Liver (tissue), 8 donors: ENCODE measurements at regions not wholly inside any gene's neighbourhood (a gene's known extent, or its start where the extent isn't known, plus 50 kb on each side); places are given as distances from the start of the nearest gene placed in this dataset.

Experiments used
- DNase-seq: peaks from one replicate; pipeline ENCODE4 v3.0.0-alpha.2; 2017; ENCODE audit warnings: low spot score
- H3K27ac ChIP-seq, 2 donors: one replicate each; pipeline ENCODE4 v1.7.0; 2013; ENCODE audit warnings: inconsistent platforms in 2 of 2, low read length in 2 of 2, control low read depth in 1 of 2, low read depth in 1 of 2, mild to moderate bottlenecking in 1 of 2
- H3K27me3 ChIP-seq, 4 donors: one replicate each; pipeline versions ENCODE4 v1.6.1 to v1.7.0; 2013; ENCODE audit warnings: low read length in 3 of 4, inconsistent platforms in 1 of 4, mild to moderate bottlenecking in 1 of 4, moderate library complexity in 1 of 4; ENCODE audit not compliant: control insufficient read depth in 4 of 4, insufficient read depth in 4 of 4
- H3K36me3 ChIP-seq, 4 donors: one replicate each; pipeline versions ENCODE4 v1.6.1 to v1.7.0; 2013; ENCODE audit warnings: low read length in 3 of 4, mild to moderate bottlenecking in 3 of 4, low read depth in 1 of 4, moderate library complexity in 1 of 4; ENCODE audit not compliant: control insufficient read depth in 4 of 4, insufficient read depth in 3 of 4
- H3K4me1 ChIP-seq, 4 donors: one replicate each; pipeline versions ENCODE4 v1.6.1 to v1.7.0; 2013; ENCODE audit warnings: low read length in 3 of 4, mild to moderate bottlenecking in 3 of 4, moderate library complexity in 1 of 4; ENCODE audit not compliant: control insufficient read depth in 4 of 4, insufficient read depth in 4 of 4
- H3K4me3 ChIP-seq, 3 donors: one replicate each; pipeline versions ENCODE4 v1.6.1 to v1.7.0; 2013; ENCODE audit warnings: low read length in 3 of 3, control low read depth in 1 of 3, low read depth in 1 of 3, mild to moderate bottlenecking in 1 of 3
- H3K9ac ChIP-seq, 2 donors: one replicate each; pipeline ENCODE4 v1.7.0; 2013; ENCODE audit warnings: low read length in 2 of 2, mild to moderate bottlenecking in 2 of 2, moderate library complexity in 2 of 2, control low read depth in 1 of 2, low read depth in 1 of 2
- H3K9me3 ChIP-seq, 4 donors: one replicate each; pipeline versions ENCODE4 v1.6.1 to v1.7.0; 2013; ENCODE audit warnings: low read length in 3 of 4; ENCODE audit not compliant: control insufficient read depth in 4 of 4
- EGR1 ChIP-seq, 2 donors: IDR thresholded peaks; 2 replicates each; pipeline ENCODE4 v1.6.1; 2016 to 2018; ENCODE audit warnings: antibody characterized with exemption in 2 of 2, low read depth in 2 of 2
- FOXA1 ChIP-seq: IDR thresholded peaks from 2 replicates; pipeline ENCODE4 v1.6.1; 2016; ENCODE audit warnings: antibody characterized with exemption
- FOXA2 ChIP-seq: IDR thresholded peaks from 2 replicates; pipeline ENCODE4 v1.6.1; 2016; ENCODE audit warnings: antibody characterized with exemption
- GABPA ChIP-seq, 2 donors: IDR thresholded peaks in 1 of 2; conservative IDR thresholded peaks in 1 of 2; 2 replicates each; pipeline ENCODE4 v1.6.1; 2016; ENCODE audit warnings: antibody characterized with exemption in 2 of 2, mild to moderate bottlenecking in 1 of 2, moderate library complexity in 1 of 2
- HNF4A ChIP-seq, 2 donors: conservative IDR thresholded peaks; 2 replicates each; pipeline ENCODE4 v1.6.1; 2016; ENCODE audit warnings: antibody characterized with exemption in 2 of 2, mild to moderate bottlenecking in 2 of 2
- HNF4G ChIP-seq: IDR thresholded peaks from 2 replicates; pipeline ENCODE4 v1.6.1; 2016; ENCODE audit warnings: antibody characterized with exemption
- JUND ChIP-seq, 2 donors: IDR thresholded peaks; 2 replicates each; pipeline ENCODE4 v1.6.1; 2016; ENCODE audit warnings: antibody characterized with exemption in 2 of 2
- NR2F2 ChIP-seq: IDR thresholded peaks from 2 replicates; pipeline ENCODE4 v1.6.1; 2016; ENCODE audit warnings: antibody characterized with exemption
- RAD21 ChIP-seq, 2 donors: IDR thresholded peaks; 2 replicates each; pipeline ENCODE4 v1.6.1; 2016; ENCODE audit warnings: antibody characterized with exemption in 2 of 2, mild to moderate bottlenecking in 2 of 2
- RXRA ChIP-seq, 2 donors: IDR thresholded peaks; 2 replicates each; pipeline ENCODE4 v1.6.1; 2017 to 2018; ENCODE audit warnings: antibody characterized with exemption in 2 of 2, mild to moderate bottlenecking in 1 of 2
- SP1 ChIP-seq: IDR thresholded peaks from 2 replicates; pipeline ENCODE4 v1.6.1; 2018; ENCODE audit warnings: antibody characterized with exemption, mild to moderate bottlenecking
- TAF1 ChIP-seq: conservative IDR thresholded peaks from 2 replicates; pipeline ENCODE4 v1.6.1; 2016; ENCODE audit warnings: antibody characterized with exemption, mild to moderate bottlenecking
- YY1 ChIP-seq: IDR thresholded peaks from 2 replicates; pipeline ENCODE4 v1.6.1; 2016; ENCODE audit warnings: antibody characterized with exemption, mild to moderate bottlenecking
- WGBS: extraction: QIAGEN DNeasy Blood & Tissue Kit; methylation state at CpG from one replicate; pipeline ENCODE4 v1.1.7; 2013; 5-methylcytosine and 5-hydroxymethylcytosine counted together
- TF ChIP-seq, protein P1 (sequence below): IDR thresholded peaks from 2 replicates; pipeline ENCODE4 v1.6.1; 2016; ENCODE audit warnings: antibody characterized with exemption
- TF ChIP-seq, protein P2 (sequence below): IDR thresholded peaks from 2 replicates; pipeline ENCODE4 v1.6.1; 2016; ENCODE audit warnings: antibody characterized with exemption
- TF ChIP-seq, protein P3 (sequence below): IDR thresholded peaks from 2 replicates; pipeline ENCODE4 v1.6.1; 2016; ENCODE audit warnings: antibody characterized with exemption, mild to moderate bottlenecking
- TF ChIP-seq, protein P4 (sequence below): IDR thresholded peaks from 2 replicates; pipeline ENCODE4 v1.6.1; 2016; ENCODE audit warnings: antibody characterized with exemption
- TF ChIP-seq, protein P5 (sequence below): fragments of 150-350 bp; IDR thresholded peaks from 2 replicates; pipeline ENCODE4 v1.5.1; 2017; ENCODE audit warnings: improper control_type of control experiment, low read depth, low read length; ENCODE audit not compliant: missing input control
- donor health status: healthy.
- donor health status: healthy.
- donor health status: healthy.
- donor health status: healthy.
- donor health status: healthy.

DNA sequence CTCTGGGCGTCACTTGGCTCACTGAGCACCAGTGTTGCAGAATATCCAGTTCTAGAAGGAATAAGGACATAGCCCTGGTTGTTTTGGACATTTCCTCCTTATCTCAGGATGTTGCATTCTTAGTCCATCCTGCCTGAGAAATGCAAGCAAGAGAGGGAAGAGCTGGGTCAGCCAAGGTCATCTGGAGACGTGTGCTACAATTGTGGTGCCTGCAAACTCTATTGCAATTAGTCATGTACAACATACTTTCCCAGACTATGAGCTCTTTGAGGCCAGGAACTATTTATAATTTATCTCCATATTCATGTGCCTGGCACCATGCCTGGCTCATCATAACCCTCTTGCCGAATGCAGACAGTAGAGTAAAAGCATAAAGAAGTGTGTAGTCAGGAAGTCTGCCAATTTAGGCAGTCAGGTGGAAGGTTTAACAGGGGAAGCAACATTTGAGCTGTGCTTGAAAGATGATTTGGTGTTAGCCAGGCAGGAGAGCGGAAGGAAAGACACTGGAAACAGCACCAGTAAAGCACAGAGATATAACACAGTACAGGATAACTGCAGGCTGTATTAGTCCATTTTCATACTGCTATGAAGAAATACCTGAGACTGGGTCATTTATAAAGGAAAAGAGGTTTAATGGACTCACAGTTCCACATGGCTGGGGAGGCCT, 129.4 kb upstream of the PAX6 start:
- H3K27ac ChIP-seq, result no peak overlapping the region
- no peak overlapping the region for H3K9ac ChIP-seq
- no peaks in the 10 kb centered on the region for H3K36me3 ChIP-seq
- DNase-seq, result no peak
- H3K9me3 ChIP-seq, result no peaks in the 10 kb centered on the region
- H3K4me1 ChIP-seq, result peaks cover 0 to 11% (median 2%) of the 10 kb centered on the region in 4 donors
- TF ChIP-seq NR2F2 (peak; percentile 68), YY1 (no peak)
- H3K4me3 ChIP-seq, result no peak overlapping the region
- 73% methylated on average over 4 of the region's 4 CpGs for WGBS
- no peaks in the 10 kb centered on the region for H3K27me3 ChIP-seq

DNA sequence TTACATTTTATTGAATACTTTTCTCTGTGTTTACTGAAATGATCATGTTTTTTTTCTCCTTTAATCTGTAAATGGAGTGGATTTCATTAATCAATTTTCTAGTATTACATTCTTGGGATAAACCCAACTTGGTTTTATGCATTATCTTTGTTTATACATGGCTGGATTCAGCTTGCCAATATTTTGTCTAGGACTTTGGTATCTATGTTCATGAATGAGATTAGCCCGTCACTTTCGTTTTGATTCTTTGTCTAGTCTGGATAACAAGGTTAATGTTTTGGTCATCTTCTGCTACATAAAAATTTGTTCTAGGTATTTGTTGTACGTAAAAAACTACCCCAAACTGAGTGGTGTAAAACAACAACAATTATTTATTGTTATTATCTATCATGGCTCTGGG, 127.9 kb upstream of the PAX6 start:
- Histone ChIP-seq H3K36me3 (no peaks in the 10 kb centered on the region), H3K27me3 (no peaks in the 10 kb centered on the region), H3K9me3 (no peaks in the 10 kb centered on the region), H3K27ac (no peak overlapping the region), H3K4me3 (no peak overlapping the region), H3K9ac (no peak overlapping the region), H3K4me1 (peaks cover 0 to 11% (median 2%) of the 10 kb centered on the region in 4 donors)
- TF ChIP-seq, protein P1, sequence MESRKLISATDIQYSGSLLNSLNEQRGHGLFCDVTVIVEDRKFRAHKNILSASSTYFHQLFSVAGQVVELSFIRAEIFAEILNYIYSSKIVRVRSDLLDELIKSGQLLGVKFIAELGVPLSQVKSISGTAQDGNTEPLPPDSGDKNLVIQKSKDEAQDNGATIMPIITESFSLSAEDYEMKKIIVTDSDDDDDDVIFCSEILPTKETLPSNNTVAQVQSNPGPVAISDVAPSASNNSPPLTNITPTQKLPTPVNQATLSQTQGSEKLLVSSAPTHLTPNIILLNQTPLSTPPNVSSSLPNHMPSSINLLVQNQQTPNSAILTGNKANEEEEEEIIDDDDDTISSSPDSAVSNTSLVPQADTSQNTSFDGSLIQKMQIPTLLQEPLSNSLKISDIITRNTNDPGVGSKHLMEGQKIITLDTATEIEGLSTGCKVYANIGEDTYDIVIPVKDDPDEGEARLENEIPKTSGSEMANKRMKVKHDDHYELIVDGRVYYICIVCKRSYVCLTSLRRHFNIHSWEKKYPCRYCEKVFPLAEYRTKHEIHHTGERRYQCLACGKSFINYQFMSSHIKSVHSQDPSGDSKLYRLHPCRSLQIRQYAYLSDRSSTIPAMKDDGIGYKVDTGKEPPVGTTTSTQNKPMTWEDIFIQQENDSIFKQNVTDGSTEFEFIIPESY, result no peak
- TF ChIP-seq, protein P2, sequence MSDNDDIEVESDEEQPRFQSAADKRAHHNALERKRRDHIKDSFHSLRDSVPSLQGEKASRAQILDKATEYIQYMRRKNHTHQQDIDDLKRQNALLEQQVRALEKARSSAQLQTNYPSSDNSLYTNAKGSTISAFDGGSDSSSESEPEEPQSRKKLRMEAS, result no peak
- no peak for TF ChIP-seq NR2F2
- TF ChIP-seq TAF1, result no peak
- no peak for TF ChIP-seq FOXA1
- no peak for TF ChIP-seq RXRA (IDR thresholded peaks at IDR 0.05)
- peak; percentile 32 to 48 for TF ChIP-seq HNF4A (conservative IDR thresholded peaks at IDR 0.05)
- TF ChIP-seq, protein P3, sequence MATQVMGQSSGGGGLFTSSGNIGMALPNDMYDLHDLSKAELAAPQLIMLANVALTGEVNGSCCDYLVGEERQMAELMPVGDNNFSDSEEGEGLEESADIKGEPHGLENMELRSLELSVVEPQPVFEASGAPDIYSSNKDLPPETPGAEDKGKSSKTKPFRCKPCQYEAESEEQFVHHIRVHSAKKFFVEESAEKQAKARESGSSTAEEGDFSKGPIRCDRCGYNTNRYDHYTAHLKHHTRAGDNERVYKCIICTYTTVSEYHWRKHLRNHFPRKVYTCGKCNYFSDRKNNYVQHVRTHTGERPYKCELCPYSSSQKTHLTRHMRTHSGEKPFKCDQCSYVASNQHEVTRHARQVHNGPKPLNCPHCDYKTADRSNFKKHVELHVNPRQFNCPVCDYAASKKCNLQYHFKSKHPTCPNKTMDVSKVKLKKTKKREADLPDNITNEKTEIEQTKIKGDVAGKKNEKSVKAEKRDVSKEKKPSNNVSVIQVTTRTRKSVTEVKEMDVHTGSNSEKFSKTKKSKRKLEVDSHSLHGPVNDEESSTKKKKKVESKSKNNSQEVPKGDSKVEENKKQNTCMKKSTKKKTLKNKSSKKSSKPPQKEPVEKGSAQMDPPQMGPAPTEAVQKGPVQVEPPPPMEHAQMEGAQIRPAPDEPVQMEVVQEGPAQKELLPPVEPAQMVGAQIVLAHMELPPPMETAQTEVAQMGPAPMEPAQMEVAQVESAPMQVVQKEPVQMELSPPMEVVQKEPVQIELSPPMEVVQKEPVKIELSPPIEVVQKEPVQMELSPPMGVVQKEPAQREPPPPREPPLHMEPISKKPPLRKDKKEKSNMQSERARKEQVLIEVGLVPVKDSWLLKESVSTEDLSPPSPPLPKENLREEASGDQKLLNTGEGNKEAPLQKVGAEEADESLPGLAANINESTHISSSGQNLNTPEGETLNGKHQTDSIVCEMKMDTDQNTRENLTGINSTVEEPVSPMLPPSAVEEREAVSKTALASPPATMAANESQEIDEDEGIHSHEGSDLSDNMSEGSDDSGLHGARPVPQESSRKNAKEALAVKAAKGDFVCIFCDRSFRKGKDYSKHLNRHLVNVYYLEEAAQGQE, result no peak
- TF ChIP-seq GABPA (IDR thresholded peaks at IDR 0.05 in 1 of 2, conservative IDR thresholded peaks at IDR 0.05 in 1 of 2), result no peak
- no peak for TF ChIP-seq EGR1 (IDR thresholded peaks at IDR 0.05; ENCODE audit: low read depth in 2 of 2)
- peak; percentile 17 for TF ChIP-seq YY1
- no peak for TF ChIP-seq FOXA2
- no peak for TF ChIP-seq HNF4G
- no peak for TF ChIP-seq JUND (IDR thresholded peaks at IDR 0.05)
- peak; percentile 11 for TF ChIP-seq SP1
- TF ChIP-seq, protein P4, sequence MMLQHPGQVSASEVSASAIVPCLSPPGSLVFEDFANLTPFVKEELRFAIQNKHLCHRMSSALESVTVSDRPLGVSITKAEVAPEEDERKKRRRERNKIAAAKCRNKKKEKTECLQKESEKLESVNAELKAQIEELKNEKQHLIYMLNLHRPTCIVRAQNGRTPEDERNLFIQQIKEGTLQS, result no peak
- no peak for TF ChIP-seq RAD21 (IDR thresholded peaks at IDR 0.05)
- TF ChIP-seq, protein P5, sequence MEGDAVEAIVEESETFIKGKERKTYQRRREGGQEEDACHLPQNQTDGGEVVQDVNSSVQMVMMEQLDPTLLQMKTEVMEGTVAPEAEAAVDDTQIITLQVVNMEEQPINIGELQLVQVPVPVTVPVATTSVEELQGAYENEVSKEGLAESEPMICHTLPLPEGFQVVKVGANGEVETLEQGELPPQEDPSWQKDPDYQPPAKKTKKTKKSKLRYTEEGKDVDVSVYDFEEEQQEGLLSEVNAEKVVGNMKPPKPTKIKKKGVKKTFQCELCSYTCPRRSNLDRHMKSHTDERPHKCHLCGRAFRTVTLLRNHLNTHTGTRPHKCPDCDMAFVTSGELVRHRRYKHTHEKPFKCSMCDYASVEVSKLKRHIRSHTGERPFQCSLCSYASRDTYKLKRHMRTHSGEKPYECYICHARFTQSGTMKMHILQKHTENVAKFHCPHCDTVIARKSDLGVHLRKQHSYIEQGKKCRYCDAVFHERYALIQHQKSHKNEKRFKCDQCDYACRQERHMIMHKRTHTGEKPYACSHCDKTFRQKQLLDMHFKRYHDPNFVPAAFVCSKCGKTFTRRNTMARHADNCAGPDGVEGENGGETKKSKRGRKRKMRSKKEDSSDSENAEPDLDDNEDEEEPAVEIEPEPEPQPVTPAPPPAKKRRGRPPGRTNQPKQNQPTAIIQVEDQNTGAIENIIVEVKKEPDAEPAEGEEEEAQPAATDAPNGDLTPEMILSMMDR, result no peak
- WGBS, result 23% methylated on average over 3 of the region's 3 CpGs
- DNase-seq, result no peak
